Astrocyte of the spinal cord (primary cell): ENCODE measurements at regions not wholly inside any gene's neighbourhood (a gene's known extent, or its start where the extent isn't known, plus 50 kb on each side); places are given as distances from the start of the nearest gene placed in this dataset.
"Not testable (repeated sequence)": the region's sequence is repeated elsewhere in the genome, so short reads cannot be mapped to it uniquely, and the experiment has no call there.

ENCODE experiments used
- DNase-seq: peaks from one replicate; pipeline ENCODE4 v3.0.0; 2011; ENCODE audit warnings: low read depth, low spot score
- H3K4me3 ChIP-seq: 2 replicates; pipeline ENCODE4 v1.5.1; 2011; ENCODE audit warnings: low read depth, mild to moderate bottlenecking, low read length, moderate library complexity
- in situ Hi-C: cut with HindIII; loops from 2 replicates; pipeline ENCODE4 v1.10.0; 2017; ENCODE audit warnings: low sequenced_read_pairs
- TF ChIP-seq, protein P1 (sequence below): IDR thresholded peaks from 2 replicates; pipeline ENCODE4 v1.5.1; 2012; ENCODE audit warnings: low read depth, mild to moderate bottlenecking, low read length, inconsistent platforms

DNA sequence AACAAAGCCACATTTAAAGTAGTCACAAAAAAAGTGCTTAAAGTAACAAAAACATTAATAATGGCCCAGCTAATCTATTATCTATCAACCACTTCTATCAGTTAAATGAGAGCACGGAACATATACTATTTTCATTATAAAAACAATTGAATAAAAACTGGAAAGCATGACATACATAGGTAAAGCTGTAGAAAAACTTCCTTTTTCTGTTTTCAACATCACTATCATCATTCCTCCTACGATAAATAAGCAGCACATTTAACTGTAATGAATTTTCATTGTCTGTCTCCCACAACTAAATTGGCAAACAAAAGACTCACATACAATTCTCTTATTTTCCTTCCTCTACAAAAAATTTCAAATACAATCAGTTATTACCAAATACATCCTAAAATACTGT, 96.4 kb upstream of the DPH5 start:
- H3K4me3 ChIP-seq, result no peak overlapping the region
- no peak for DNase-seq
- TF ChIP-seq, protein P1, sequence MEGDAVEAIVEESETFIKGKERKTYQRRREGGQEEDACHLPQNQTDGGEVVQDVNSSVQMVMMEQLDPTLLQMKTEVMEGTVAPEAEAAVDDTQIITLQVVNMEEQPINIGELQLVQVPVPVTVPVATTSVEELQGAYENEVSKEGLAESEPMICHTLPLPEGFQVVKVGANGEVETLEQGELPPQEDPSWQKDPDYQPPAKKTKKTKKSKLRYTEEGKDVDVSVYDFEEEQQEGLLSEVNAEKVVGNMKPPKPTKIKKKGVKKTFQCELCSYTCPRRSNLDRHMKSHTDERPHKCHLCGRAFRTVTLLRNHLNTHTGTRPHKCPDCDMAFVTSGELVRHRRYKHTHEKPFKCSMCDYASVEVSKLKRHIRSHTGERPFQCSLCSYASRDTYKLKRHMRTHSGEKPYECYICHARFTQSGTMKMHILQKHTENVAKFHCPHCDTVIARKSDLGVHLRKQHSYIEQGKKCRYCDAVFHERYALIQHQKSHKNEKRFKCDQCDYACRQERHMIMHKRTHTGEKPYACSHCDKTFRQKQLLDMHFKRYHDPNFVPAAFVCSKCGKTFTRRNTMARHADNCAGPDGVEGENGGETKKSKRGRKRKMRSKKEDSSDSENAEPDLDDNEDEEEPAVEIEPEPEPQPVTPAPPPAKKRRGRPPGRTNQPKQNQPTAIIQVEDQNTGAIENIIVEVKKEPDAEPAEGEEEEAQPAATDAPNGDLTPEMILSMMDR, result no peak
- in situ Hi-C loops, result no loop called here

DNA sequence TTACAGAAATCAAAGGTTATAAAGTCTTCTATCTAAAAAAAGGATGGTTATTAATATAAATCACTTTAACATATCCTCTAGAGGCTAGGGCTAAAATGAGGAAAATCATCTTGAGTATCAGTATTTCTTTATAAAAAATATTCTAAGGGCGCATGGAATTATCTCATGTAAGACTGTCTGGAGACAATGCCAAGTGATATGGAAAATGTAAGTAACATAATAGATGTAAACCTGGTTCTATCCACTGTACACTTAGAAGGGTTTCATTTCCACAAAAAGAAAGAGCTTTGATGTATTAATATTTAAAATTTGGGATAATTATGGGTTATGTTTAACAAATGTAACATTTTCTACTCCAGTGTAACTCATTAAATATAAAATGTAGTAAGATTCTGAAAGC, 95.9 kb upstream of the DPH5 start:
- no peak overlapping the region for H3K4me3 ChIP-seq
- in situ Hi-C loops, result no loop called here
- TF ChIP-seq, protein P1, result no peak
- DNase-seq, result no peak

DNA sequence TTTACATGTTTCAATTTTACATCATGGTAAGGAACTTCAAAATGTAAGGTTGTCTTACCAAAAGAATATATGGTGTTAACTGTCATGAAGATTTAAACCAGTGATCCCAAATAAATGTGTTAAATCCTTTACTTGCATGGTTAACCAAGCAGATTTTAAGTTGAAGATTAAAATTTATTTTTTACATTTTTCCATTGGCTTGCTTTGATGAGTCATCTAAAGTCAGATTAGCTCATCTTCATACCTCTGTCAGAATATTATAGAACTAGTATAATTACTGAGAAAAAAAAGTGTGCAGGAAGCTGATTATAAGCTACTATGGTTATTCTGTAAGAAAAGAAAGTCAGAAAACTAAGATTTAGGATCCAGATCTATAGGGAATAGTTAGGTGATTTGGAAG, 95.3 kb upstream of the DPH5 start:
- TF ChIP-seq, protein P1, result no peak
- in situ Hi-C loops, result no loop called here
- DNase-seq, result no peak
- H3K4me3 ChIP-seq, result no peak overlapping the region

DNA sequence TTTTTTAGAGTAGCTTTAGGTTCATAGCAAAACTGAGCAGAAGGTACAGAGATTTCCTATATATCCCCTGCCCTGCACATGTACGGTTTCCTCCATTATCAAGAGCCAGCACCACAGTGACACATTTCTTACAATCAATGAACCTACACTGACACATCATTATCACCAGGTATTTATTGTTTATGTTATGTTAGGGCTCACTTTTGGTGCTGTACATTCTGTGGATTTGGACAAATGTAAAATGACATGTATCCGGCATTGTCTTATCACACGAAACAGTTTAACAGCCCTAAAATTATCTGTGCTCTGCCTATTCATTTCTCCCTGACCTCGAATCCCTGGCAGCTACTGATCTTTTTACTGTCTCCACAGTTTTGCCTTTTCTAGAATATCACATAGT, 93.7 kb upstream of the DPH5 start:
- H3K4me3 ChIP-seq, result no peak overlapping the region
- in situ Hi-C loops, result no loop called here
- TF ChIP-seq, protein P1, result no peak
- DNase-seq, result no peak

DNA sequence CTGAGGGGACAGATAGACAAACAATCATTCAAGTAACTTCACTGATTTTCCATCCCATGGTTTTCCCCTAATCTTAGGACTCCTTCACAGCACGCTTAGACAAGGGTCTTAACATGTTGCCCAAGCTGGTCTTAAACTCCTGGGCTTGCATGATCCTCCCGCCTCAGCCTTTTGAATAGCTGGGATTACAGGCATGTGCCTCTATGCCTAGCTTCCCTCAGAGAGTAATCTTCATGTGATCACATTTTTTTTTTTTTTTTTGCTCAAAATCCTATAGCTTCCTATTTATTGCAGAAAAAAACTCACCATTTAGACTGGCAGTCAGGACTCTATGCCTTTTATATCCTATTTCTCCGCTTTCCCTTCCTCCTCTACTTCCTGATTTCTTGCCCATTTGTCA, 90.4 kb upstream of the DPH5 start:
- TF ChIP-seq, protein P1, result no peak
- in situ Hi-C loops, result no loop called here
- H3K4me3 ChIP-seq, result no peak overlapping the region
- DNase-seq, result no peak

DNA sequence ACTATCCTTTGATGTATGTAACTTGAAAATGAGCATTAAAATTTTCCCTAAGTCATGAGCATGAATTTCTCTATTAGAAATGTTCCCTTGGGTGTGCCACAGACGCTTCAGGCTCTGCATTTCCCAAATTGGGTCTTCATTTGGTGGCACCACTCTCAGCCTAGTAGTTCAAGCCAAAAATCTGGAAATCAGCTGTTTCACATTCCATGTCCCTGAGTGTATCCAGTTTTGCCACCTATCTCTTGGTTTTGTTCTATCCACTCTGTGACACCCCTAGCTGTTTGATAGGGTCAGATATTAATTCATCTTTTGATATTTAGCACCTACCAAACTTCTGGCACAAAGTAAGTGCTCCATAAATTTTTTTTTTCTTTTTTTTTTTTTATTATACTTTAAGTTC, 89.5 kb upstream of the DPH5 start:
- TF ChIP-seq, protein P1, result no peak
- H3K4me3 ChIP-seq, result no peak overlapping the region
- DNase-seq, result no peak
- in situ Hi-C loops, result no loop called here

DNA sequence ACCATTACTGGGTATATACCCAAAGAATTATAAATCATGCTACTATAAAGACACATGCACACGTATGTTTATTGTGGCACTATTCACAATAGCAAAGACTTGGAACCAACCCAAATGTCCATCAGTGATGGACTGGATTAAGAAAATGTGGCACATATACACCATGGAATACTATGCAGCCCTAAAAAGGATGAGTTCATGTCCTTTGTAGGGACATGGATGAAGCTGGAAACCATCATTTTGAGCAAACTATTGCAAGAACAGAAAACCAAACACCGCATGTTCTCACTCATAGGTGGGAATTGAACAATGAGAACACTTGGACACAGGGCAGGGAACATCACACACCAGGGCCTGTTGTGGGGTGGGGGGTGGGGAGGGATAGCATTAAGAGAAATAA, 88.5 kb upstream of the DPH5 start:
- H3K4me3 ChIP-seq, DNase-seq, in situ Hi-C loops: not testable (repeated sequence)
